Aorta (tissue), 5 donors: ENCODE measurements at regions not wholly inside any gene's neighbourhood (a gene's known extent, or its start where the extent isn't known, plus 50 kb on each side); places are given as distances from the start of the nearest gene placed in this dataset.

Experiments used
- ATAC-seq: fragments of 200-7000 bp; cut with Tn5 transposase; one replicate; pipeline ENCODE4 v1.9.1; 2022; ENCODE audit warnings: moderate library complexity; ENCODE audit not compliant: low FRiP score
- DNase-seq, 2 donors: peaks; one replicate each; pipeline ENCODE4 v3.0.0-alpha.2; 2020
- H3K27ac ChIP-seq, 2 donors: one replicate each; pipeline ENCODE4 v1.5.1; 2013; ENCODE audit warnings: low read length in 2 of 2, mild to moderate bottlenecking in 2 of 2, moderate library complexity in 2 of 2, control low read depth in 1 of 2, inconsistent platforms in 1 of 2, low read depth in 1 of 2
- H3K27me3 ChIP-seq, 2 donors: one replicate each; pipeline ENCODE4 v1.6.1; 2013; ENCODE audit warnings: control low read depth in 1 of 2, low read length in 1 of 2, mild to moderate bottlenecking in 1 of 2, moderate library complexity in 1 of 2; ENCODE audit not compliant: insufficient read depth in 2 of 2, control insufficient read depth in 1 of 2
- H3K36me3 ChIP-seq, 2 donors: one replicate each; pipeline ENCODE4 v1.6.1; 2013; ENCODE audit warnings: control low read depth in 1 of 2, low read length in 1 of 2, mild to moderate bottlenecking in 1 of 2; ENCODE audit not compliant: insufficient read depth in 2 of 2, control insufficient read depth in 1 of 2
- H3K4me1 ChIP-seq, 2 donors: one replicate each; pipeline ENCODE4 v1.6.1; 2013; ENCODE audit warnings: low read length in 2 of 2, control low read depth in 1 of 2, mild to moderate bottlenecking in 1 of 2, moderate library complexity in 1 of 2; ENCODE audit not compliant: insufficient read depth in 2 of 2, control insufficient read depth in 1 of 2
- H3K4me3 ChIP-seq, 2 donors: one replicate each; pipeline ENCODE4 v1.5.1; 2013; ENCODE audit warnings: low read length in 2 of 2, control low read depth in 1 of 2, mild to moderate bottlenecking in 1 of 2
- H3K9me3 ChIP-seq: one replicate; pipeline ENCODE4 v1.6.1; 2013; ENCODE audit warnings: mild to moderate bottlenecking, low read length; ENCODE audit not compliant: control insufficient read depth
- WGBS, 2 donors: extraction: QIAGEN DNeasy Blood & Tissue Kit; methylation state at CpG; one replicate each; pipeline ENCODE4 v1.1.7; 2013; 5-methylcytosine and 5-hydroxymethylcytosine counted together
- intact Hi-C, 2 donors: fragments of 100-400 bp; cut with DNase I; formaldehyde crosslinking; loops; one replicate each; pipeline versions ENCODE4 v1.14.2 to v1.15.0; 2022
- donor health status: healthy with polysubstance abuse.
- donor health status: Bipolar disorder and iron deficiency.
- donor health status: DM: no; HTN: no; CAD: no.
- donor health status: DM: no; HTN: no; CAD: no.
- donor health status: DM: yes; HTN: yes; CAD: no.

DNA sequence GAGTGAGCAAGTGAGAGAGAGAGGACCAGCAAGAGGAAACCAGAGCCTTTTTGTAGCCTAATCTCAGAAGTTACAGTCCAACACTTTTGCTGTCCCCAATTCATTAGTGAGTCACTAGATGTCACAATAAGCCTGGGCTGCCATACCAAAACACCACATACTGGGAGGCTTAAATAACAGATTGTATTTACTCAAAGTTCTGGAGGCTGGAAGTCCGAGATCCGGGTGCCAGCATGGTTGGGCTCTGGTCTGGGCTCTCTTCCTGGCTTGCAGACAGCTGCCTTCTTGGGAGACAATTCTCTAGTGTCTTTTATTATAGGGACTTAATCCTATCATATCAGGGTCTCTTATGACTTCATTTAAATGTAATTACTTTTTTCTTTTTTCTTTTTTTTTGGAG is 50.7 kb upstream of the FERMT1 start:
- Histone ChIP-seq H3K27me3 (peaks cover 0 to 2% of the 10 kb centered on the region in 2 donors), H3K9me3 (no peaks in the 10 kb centered on the region), H3K36me3 (no peaks in the 10 kb centered on the region), H3K4me3 (no peak overlapping the region), H3K27ac (no peak overlapping the region), H3K4me1 (no peaks in the 10 kb centered on the region)
- intact Hi-C loops, result loop anchor here in 1 of 2 donors (10.0 kb wide), 1 partner anchor 1111 kb away; no protein-coding TSS in a partner anchor
- DNase-seq, result no peak
- ATAC-seq, result no peak
- WGBS, 2 donors, result 19 to 61% methylated on average over 2 of the region's 2 CpGs
